ENCODE measurements at regions not wholly inside any gene's neighbourhood (a gene's known extent, or its start where the extent isn't known, plus 50 kb on each side); places are given as distances from the start of the nearest gene placed in this dataset.

GRCh38 chr5:54876976-54877375, 108.4 kb downstream of the ESM1 start:
- H3K9me2 ChIP-seq (ENCODE audit: insufficient read depth): no peaks in the 10 kb centered on the region
- POLR2A ChIA-PET: no interaction called here
- RAD21 ChIA-PET (ENCODE audit: low non-redundant PET in 1 of 2, low total read pairs in 2 of 2, uncharacterized antibody in 2 of 2, unreplicated experiment in 2 of 2): no interaction called here
- CTCF ChIA-PET: interaction anchor here (3.5 kb wide), 1 partner anchor 10 kb away, joined by 19 read pairs; no protein-coding TSS in a partner anchor
- H3K9ac ChIP-seq (ENCODE audit: low read length): no peak overlapping the region
- ATAC-seq: no peak
- H3K4me1 ChIP-seq (ENCODE audit: control insufficient read depth in 1 of 2, insufficient read depth in 2 of 2, low read length in 2 of 2): peaks cover 0 to 5% of the 10 kb centered on the region in 2 experiments; a peak in 2 of 4 replicates
- no peak overlapping the region for H2AFZ ChIP-seq (ENCODE audit: low read depth, low read length, poor library complexity, severe bottlenecking)
- H3K9me3 ChIP-seq (ENCODE audit: control insufficient read depth in 1 of 2, insufficient read depth in 1 of 2, low read depth in 1 of 2, low read length in 2 of 2): no peaks in the 10 kb centered on the region
- no peak for DNase-seq (ENCODE audit: low read depth, low spot score)
- no peaks in the 10 kb centered on the region for H3K79me2 ChIP-seq (ENCODE audit: insufficient read depth, low read length)
- no peaks in the 10 kb centered on the region for H4K20me1 ChIP-seq (ENCODE audit: insufficient read depth)
- intact Hi-C loops (cut with micrococcal nuclease): no loop called here
- H3K27ac ChIP-seq (ENCODE audit: low read depth, low read length): no peak overlapping the region
- H3K36me3 ChIP-seq (ENCODE audit: control insufficient read depth in 1 of 2, insufficient read depth in 2 of 2, low read length in 2 of 2): no peaks in the 10 kb centered on the region
- BruUV-seq (replicated peaks): no TSS peak
- peaks cover 3% of the 10 kb centered on the region; the same call in 1 of the 2 replicates for H3K27me3 ChIP-seq (ENCODE audit: insufficient read depth, low read length)
- TF ChIP-seq SIN3A (IDR thresholded peaks at IDR 0.05; ENCODE audit: low read depth) (no peak), MAX (IDR thresholded peaks at IDR 0.05) (no peak), EZH2phosphoT487 (IDR thresholded peaks at IDR 0.05; ENCODE audit: borderline replicate concordance) (no peak), CTCF (IDR thresholded peaks at IDR 0.05 in 2 of 3, conservative IDR thresholded peaks at IDR 0.05 in 1 of 3; ENCODE audit: borderline replicate concordance in 1 of 3, insufficient read depth in 1 of 3, low read depth in 2 of 3, low read length in 2 of 3) (no peak), POLR2A (IDR thresholded peaks at IDR 0.05; ENCODE audit: borderline replicate concordance, extremely low read depth, insufficient read depth, insufficient read length) (no peak), POLR2AphosphoS5 (IDR thresholded peaks at IDR 0.05; ENCODE audit: low read depth, low read length) (no peak), ATF3 (IDR thresholded peaks at IDR 0.05) (no peak), ZFX (IDR thresholded peaks at IDR 0.05) (no peak), EZH2 (IDR thresholded peaks at IDR 0.05) (no peak), CEBPB (IDR thresholded peaks at IDR 0.05; ENCODE audit: low read depth) (no peak), ZNF274 (IDR thresholded peaks at IDR 0.05; ENCODE audit: low read depth, low read length) (no peak), ELF1 (IDR thresholded peaks at IDR 0.05; ENCODE audit: borderline replicate concordance, low read depth) (no peak), ZBTB33 (IDR thresholded peaks at IDR 0.05; ENCODE audit: extremely low read depth, insufficient replicate concordance, low read length) (no peak), RAD21 (IDR thresholded peaks at IDR 0.05; ENCODE audit: low read depth) (no peak), SP1 (IDR thresholded peaks at IDR 0.05; ENCODE audit: low read depth) (no peak), JUND (IDR thresholded peaks at IDR 0.05) (no peak), SRF (IDR thresholded peaks at IDR 0.05; ENCODE audit: low read depth) (no peak), FOSL1 (IDR thresholded peaks at IDR 0.05; ENCODE audit: low read depth) (no peak), YY1 (IDR thresholded peaks at IDR 0.05; ENCODE audit: extremely low read depth, insufficient replicate concordance, low read depth, low read length) (no peak), EGR1 (IDR thresholded peaks at IDR 0.05; ENCODE audit: low read depth) (no peak)
- no peak overlapping the region for H3K4me3 ChIP-seq (replicated peaks in 1 of 2; ENCODE audit: low read depth in 1 of 2, low read length in 2 of 2)
- H3K4me2 ChIP-seq (ENCODE audit: low read length): no peak overlapping the region

All from HCT116 (cell line).